HEK293 (cell line): ENCODE measurements at regions not wholly inside any gene's neighbourhood (a gene's known extent, or its start where the extent isn't known, plus 50 kb on each side); places are given as distances from the start of the nearest gene placed in this dataset.

ENCODE experiments used
- SCRT2 ChIP-seq: fragments of 450-650 bp; formaldehyde crosslinking; IDR thresholded peaks from 2 replicates; pipeline ENCODE4 v1.5.1; 2016; ENCODE audit warnings: missing biosample characterization, missing genetic modification characterization
- ZNF274 ChIP-seq, 2 experiments: fragments of 200-500 bp in 1 of 2; fragments of 450-650 bp in 1 of 2; sonication (Bioruptor generic) in 1 of 2; formaldehyde crosslinking in 1 of 2; IDR thresholded peaks; 2 replicates each; pipeline versions ENCODE4 v1.5.1 to v1.6.1; 2014 to 2016; ENCODE audit warnings: borderline replicate concordance in 1 of 2, inconsistent platforms in 1 of 2, low read length in 1 of 2, missing biosample characterization in 1 of 2, missing genetic modification characterization in 1 of 2
- TF ChIP-seq, protein P1 (sequence below): fragments of 450-650 bp; formaldehyde crosslinking; IDR thresholded peaks from 2 replicates; pipeline ENCODE4 v1.5.1; 2016; ENCODE audit warnings: missing biosample characterization, missing genetic modification characterization

DNA sequence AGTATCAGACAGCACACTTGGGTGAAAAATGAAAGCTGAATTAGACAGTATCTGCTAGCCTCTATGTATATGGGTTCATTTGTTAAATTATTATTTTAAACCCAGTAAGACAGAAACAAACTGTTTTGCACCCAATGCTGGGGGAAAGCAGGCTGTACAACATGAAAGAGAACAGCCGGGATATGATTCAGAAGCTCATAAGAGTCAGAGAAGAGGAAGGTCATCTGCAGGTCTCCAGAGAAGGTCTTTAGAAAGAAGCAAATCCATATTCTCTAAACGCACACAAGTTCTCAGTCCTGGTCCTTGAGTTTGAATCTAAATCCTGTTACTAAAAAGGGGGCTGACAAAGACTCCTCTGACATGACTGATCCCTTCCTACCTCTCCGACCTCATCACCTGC is 155.1 kb downstream of the SIPA1L2 start:
- TF ChIP-seq, protein P1, sequence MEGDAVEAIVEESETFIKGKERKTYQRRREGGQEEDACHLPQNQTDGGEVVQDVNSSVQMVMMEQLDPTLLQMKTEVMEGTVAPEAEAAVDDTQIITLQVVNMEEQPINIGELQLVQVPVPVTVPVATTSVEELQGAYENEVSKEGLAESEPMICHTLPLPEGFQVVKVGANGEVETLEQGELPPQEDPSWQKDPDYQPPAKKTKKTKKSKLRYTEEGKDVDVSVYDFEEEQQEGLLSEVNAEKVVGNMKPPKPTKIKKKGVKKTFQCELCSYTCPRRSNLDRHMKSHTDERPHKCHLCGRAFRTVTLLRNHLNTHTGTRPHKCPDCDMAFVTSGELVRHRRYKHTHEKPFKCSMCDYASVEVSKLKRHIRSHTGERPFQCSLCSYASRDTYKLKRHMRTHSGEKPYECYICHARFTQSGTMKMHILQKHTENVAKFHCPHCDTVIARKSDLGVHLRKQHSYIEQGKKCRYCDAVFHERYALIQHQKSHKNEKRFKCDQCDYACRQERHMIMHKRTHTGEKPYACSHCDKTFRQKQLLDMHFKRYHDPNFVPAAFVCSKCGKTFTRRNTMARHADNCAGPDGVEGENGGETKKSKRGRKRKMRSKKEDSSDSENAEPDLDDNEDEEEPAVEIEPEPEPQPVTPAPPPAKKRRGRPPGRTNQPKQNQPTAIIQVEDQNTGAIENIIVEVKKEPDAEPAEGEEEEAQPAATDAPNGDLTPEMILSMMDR = no peak
- TF ChIP-seq ZNF274 (IDR thresholded peaks at IDR 0.05; ENCODE audit: low read length) = no peak
- no peak for TF ChIP-seq ZNF274 (tag by site-specific recombination; IDR thresholded peaks at IDR 0.05; ENCODE audit: borderline replicate concordance)
- TF ChIP-seq SCRT2 (tag by site-specific recombination) = no peak
